SK-MEL-5 (cell line): ENCODE measurements at regions not wholly inside any gene's neighbourhood (a gene's known extent, or its start where the extent isn't known, plus 50 kb on each side); places are given as distances from the start of the nearest gene placed in this dataset.

Source experiments
- DNase-seq: peaks from one replicate; pipeline ENCODE4 v3.0.0-alpha.2; 2016; ENCODE audit warnings: low read depth, low spot score
- in situ Hi-C: cut with HindIII; loops from 2 replicates; pipeline ENCODE4 v1.10.0; 2016; ENCODE audit warnings: low sequenced_read_pairs, high pct_unique_total_duplicates, low pct_unique_long_range_greater_than_20kb

GRCh38 chr7:24341691-24342413, 57.9 kb downstream of the NPY start:
- no peak for DNase-seq
- in situ Hi-C loops = no loop called here

GRCh38 chr7:24343614-24344013, 59.6 kb downstream of the NPY start:
- DNase-seq = no peak
- in situ Hi-C loops = no loop called here

DNA sequence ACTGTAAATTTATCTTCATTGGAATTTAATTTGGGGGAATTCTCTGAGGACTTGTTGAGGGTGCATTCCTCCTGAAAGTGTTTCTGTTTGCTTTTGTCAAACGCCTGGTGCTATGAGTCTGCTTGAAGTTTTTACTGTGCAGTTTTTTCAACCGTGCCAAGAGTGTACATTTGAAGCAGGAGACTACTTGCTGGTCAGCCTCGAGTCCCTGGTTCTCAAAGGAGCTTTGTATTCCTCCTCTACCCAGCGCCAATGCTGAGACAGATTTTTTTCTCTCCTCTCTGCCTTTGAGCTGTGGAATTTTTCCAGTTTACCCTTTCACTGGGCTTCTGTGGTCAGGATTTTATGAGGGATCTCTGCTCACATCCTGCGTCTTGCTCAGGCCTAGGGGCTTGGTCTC, 62.1 kb downstream of the NPY start:
- peak; percentile 98 for DNase-seq
- in situ Hi-C loops = no loop called here

DNA sequence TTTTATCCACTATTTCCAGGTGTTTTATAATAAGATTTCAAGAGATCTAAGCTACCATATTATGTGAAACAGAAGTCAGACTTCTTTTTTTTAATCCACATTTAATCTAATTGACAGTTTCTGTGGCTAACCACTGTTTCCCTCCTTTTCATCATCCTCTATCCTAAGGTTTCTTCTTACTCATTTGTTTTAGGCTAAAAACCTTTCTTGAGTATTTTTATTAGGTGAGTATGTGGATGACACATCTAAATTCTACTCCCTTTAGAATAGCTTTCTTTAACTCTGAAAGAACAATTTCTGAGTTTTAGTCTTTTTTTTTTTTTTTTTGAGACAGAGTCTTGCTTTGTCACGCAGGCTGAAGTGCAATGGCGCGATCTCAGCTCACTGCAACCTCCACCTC, 62.7 kb downstream of the NPY start:
- no peak for DNase-seq
- in situ Hi-C loops = no loop called here

DNA sequence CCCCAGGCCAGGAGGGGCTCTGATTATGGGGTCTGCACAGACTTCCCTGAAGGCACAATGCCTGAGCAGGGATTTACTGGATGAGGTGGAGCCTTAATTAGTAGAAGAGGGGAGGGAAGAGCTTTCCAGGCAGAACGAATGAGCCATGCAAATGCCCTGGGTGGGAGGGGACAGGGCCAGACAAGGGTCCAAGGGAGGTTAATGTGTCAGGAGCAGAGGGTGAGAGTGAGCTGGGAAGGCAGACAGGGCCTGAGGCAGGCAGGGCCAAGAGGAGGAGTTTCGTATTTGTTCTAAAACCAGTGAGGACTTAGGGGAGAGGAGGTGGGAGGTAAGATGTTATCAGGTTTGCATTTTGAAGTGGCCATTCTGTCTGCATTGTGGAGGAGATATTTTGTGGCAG, 65.3 kb downstream of the NPY start:
- no peak for DNase-seq
- in situ Hi-C loops = no loop called here

DNA sequence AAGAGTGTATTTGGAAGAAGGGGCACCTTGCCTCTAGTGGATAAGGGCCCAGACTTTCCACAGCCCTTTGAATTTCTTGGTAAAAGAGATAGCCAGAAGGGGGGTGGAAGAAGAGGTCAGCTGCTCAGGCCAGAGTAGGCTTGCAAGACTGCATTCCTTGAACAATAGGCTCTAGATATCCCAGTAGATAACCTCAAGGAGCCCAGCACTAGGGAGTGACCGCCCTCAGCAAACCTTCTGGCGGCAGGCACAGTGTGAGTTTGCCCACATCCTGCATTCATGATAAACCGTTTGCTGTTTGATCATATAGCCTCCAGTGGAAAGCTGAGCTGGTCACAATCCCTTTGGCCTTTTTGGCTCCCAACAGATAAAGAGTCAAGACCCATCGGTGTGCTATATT, 70.5 kb downstream of the NPY start:
- no peak for DNase-seq

GRCh38 chr7:24356718-24357386, 72.9 kb downstream of the NPY start:
- DNase-seq = no peak
- in situ Hi-C loops = no loop called here

More for the DNA sequence above, 70.5 kb downstream of the NPY start:
- in situ Hi-C loops = no loop called here

GRCh38 chr7:24361001-24361400, 77.0 kb downstream of the NPY start:
- in situ Hi-C loops = no loop called here
- no peak for DNase-seq

DNA sequence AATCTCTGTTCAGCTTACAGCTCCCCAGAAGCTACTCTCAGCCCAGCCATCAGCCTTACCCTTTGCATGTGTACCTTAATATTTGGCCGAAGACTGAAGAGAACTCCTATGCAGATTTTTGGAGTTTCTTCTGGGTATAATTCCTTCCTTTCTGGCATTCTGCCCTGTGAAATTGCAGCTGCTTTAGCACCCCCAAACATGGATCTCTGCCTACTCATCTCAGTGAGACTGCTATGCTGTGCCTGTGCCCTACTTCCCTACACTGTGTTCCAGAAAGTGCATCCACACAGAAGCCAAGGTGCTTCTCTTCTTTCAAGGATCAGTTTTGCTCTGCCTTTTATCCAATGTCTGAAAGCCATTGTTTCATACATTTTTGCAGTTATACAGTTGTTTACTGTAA, 81.6 kb downstream of the NPY start:
- DNase-seq = no peak
- in situ Hi-C loops = no loop called here

GRCh38 chr7:24366876-24367275, 82.9 kb downstream of the NPY start:
- no peak for DNase-seq
- in situ Hi-C loops = no loop called here

DNA sequence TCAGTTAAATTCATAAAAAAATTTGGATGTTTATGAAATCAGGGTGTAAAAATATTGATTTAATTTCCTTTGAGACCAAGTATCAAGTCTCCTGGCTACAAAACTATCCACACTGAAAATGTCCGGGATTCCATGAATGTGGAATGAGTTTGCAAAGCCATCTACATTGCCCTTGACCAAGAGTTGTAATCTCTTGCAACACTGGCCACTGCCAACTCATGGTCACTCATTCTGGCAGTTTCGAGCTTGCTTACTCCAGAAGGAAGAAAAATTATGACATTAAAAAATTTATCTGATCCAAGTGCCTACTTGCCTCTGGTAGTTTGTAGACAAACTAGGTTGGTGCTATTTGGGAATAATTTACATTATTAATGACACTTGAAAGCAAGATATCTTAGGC, 84.2 kb downstream of the NPY start:
- in situ Hi-C loops = no loop called here
- DNase-seq = no peak

- no peak for DNase-seq
- in situ Hi-C loops = no loop called here
Observed at GRCh38 chr7:24370541-24370940, 86.6 kb downstream of the NPY start.

- no peak for DNase-seq
- in situ Hi-C loops = no loop called here
Observed at GRCh38 chr7:24372961-24373955, 89.3 kb downstream of the NPY start.

DNA sequence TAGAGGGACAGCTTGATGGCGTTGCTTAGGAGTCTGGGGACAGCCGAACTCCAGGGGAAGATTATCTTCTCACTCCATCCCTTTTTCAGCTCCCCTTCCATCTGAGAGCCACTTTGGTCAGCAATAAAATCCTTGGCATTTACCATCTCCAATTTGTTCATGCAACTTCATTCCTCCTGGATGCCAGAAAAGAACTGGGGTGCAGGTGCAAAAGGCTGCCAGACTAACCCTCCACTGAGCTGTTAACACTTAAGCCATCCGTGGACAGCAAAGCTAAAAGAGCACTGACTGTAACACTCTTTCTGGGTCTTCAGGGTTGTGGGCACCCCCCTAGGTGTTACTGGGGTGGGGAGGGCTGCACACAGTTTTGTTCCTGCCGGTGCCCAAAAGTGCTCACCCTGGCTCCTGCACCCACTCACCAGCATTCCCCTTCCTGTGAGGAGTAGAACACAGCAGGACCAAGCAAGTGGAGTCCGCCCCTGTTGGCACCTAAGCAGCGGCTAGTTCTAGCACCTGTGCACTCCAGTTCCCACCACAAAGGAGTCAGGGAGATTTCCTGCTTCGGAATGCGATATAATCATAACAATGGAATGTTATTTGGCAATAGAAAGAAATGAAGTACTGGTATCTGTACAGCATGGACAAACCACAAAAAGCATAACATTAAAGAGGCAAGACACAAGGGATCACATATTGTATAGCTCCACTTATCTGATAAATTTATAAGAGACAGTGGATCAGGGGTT, 95.1 kb downstream of the NPY start:
- in situ Hi-C loops = no loop called here
- no peak for DNase-seq

DNA sequence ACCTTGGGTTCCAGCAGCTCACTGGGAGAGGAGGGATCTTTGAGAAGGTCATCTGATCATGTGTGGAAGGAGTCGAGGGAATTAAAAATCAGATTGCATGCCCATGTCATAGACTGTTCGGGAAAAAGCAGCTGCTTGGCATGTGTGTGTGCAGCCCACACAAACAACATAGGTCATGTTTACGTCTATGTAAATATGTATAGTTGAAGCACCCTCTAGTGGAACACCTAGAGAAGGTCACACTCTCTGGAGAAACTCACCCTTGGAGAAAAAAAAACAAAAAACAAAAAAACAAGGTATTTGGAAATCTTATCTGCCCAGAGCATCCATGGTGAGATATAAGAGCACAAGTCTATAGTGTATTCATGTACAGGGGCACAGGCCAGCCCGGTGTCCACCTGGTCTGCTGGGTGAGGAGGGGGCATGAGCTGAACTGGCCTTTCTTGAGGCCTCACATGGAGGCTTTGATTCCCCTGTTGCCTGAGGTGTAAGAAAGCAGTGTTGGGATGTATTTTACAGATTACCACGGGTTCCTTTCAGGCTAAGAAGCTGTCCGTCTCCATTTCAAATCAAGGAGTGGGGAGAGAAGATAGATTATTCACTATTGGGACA, 98.0 kb downstream of the NPY start:
- DNase-seq = peak; percentile 73
- in situ Hi-C loops = no loop called here

DNA sequence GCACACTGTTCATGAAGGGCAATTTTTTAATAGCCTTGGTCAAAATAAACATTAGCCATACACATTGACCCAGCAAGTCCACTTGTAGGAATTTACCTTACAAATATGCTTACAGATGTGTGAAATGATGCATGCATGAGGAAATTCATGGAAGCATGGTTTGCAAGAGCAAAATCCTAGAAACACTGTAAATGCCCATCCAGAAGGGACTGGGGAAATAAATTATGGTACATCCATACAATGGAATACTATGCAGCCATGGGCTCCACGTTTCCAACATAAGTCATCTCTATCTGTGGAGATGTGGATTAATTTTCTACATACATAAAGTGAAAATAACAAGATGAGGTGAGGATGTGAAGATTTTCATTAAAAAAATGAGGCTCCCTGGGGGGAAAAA, 99.1 kb downstream of the NPY start:
- in situ Hi-C loops = no loop called here
- no peak for DNase-seq

DNA sequence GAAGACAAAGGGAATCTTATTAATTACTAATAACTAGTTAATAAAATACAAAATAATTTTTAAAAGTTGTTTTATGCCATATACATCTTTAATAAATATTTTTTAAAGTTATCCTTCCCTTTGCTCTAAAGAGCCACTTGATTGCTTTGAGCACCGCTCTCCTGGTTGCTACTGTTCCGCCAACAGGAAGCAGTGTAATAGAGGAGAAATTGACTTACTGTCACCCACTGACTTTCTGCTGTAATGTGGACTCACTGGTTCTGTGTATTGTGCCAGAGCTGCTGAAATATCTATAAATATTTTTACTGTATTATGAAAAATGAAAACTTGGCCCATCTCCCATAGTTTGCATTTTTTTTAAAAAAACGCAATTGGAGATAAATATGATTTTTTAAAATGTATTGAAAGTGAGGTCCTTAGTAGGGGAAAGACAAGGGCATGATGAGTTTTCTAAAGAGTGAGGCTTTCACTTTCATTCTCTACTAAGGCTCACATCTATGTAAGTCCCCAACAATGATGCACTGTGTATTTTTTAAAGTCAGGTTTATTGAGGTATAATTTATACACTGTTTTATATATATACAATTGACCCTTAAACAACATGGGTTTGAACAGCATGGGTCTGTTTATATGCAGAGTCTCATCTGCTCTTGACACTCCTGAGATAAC, 100.5 kb downstream of the NPY start:
- DNase-seq = no peak
- in situ Hi-C loops = no loop called here
